ENCODE measurements at regions not wholly inside any gene's neighbourhood (a gene's known extent, or its start where the extent isn't known, plus 50 kb on each side); places are given as distances from the start of the nearest gene placed in this dataset.

- Histone ChIP-seq H3K27me3 (ENCODE audit: control insufficient read depth, insufficient read depth, low read length) (peaks cover 9% of the 10 kb centered on the region), H3K36me3 (ENCODE audit: control insufficient read depth, insufficient read depth, low read length) (no peaks in the 10 kb centered on the region), H3K27ac (ENCODE audit: low read depth, low read length) (no peak overlapping the region), H3K9me3 (ENCODE audit: control insufficient read depth, insufficient read depth, low read depth, low read length) (no peaks in the 10 kb centered on the region), H3K4me3 (ENCODE audit: low read depth, low read length) (no peak overlapping the region), H3K4me1 (ENCODE audit: control insufficient read depth, insufficient read depth, low read length) (no peaks in the 10 kb centered on the region), H3K9ac (ENCODE audit: low read length) (no peak overlapping the region)
Observed at GRCh38 chr17:68170246-68170645, 77.6 kb upstream of the AMZ2 start.

GRCh38 chr17:68172461-68172954 lies 75.3 kb upstream of the AMZ2 start:
- no peaks in the 10 kb centered on the region for H3K9me3 ChIP-seq (ENCODE audit: control insufficient read depth, insufficient read depth, low read depth, low read length)
- H3K27me3 ChIP-seq (ENCODE audit: control insufficient read depth, insufficient read depth, low read length): peaks cover 9% of the 10 kb centered on the region
- no peak overlapping the region for H3K4me3 ChIP-seq (ENCODE audit: low read depth, low read length)
- H3K9ac ChIP-seq (ENCODE audit: low read length): no peak overlapping the region
- no peaks in the 10 kb centered on the region for H3K36me3 ChIP-seq (ENCODE audit: control insufficient read depth, insufficient read depth, low read length)
- no peaks in the 10 kb centered on the region for H3K4me1 ChIP-seq (ENCODE audit: control insufficient read depth, insufficient read depth, low read length)
- H3K27ac ChIP-seq (ENCODE audit: low read depth, low read length): no peak overlapping the region

DNA sequence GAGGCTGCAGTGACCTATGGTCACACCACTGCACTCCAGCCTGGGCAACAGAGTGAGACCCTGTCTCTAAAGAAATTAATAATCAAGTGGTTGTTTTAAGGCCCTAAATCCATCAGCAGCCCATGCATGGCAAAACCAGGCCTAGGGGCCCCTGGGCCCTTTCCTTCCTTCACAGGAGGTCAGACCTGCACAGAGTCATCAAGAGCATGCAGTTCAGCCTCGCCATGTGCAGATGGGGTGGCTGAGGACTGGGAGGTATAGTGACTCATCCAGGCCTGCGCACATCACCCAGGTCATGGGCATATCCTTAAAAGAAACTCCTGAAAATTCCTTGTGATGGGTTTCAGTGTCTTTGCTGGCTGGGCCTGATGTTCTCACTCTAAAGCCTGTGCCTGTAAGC lies 72.4 kb upstream of the AMZ2 start:
- no peaks in the 10 kb centered on the region for H3K36me3 ChIP-seq (ENCODE audit: control insufficient read depth, insufficient read depth, low read length)
- no peak overlapping the region for H3K27ac ChIP-seq (ENCODE audit: low read depth, low read length)
- H3K4me1 ChIP-seq (ENCODE audit: control insufficient read depth, insufficient read depth, low read length): no peaks in the 10 kb centered on the region
- H3K4me3 ChIP-seq (ENCODE audit: low read depth, low read length): no peak overlapping the region
- H3K9ac ChIP-seq (ENCODE audit: low read length): no peak overlapping the region
- no peaks in the 10 kb centered on the region for H3K9me3 ChIP-seq (ENCODE audit: control insufficient read depth, insufficient read depth, low read depth, low read length)
- H3K27me3 ChIP-seq (ENCODE audit: control insufficient read depth, insufficient read depth, low read length): peaks cover 9% of the 10 kb centered on the region

DNA sequence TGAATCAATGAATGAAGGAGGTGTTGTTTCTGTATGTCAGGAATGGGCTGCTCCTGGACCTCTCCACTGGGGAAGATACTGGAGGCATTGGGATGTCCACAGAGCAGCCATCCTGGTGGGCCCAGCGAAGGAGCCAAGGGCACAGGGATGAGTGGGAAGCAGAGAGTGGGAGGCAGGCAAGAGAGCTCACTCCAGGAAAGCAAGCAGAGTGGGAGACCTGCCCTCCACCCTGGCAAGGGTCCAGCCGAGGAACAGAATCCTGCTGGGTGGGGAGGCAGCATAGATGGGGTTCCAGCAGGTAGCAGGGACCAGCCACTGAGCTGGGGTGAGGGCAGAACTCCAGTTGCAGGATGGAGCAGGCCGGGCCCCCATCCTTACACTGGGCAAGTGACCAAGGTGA lies 71.9 kb upstream of the AMZ2 start:
- Histone ChIP-seq H3K27me3 (ENCODE audit: control insufficient read depth, insufficient read depth, low read length) (peaks cover 9% of the 10 kb centered on the region), H3K36me3 (ENCODE audit: control insufficient read depth, insufficient read depth, low read length) (no peaks in the 10 kb centered on the region), H3K4me3 (ENCODE audit: low read depth, low read length) (no peak overlapping the region), H3K27ac (ENCODE audit: low read depth, low read length) (no peak overlapping the region), H3K9me3 (ENCODE audit: control insufficient read depth, insufficient read depth, low read depth, low read length) (no peaks in the 10 kb centered on the region), H3K9ac (ENCODE audit: low read length) (no peak overlapping the region), H3K4me1 (ENCODE audit: control insufficient read depth, insufficient read depth, low read length) (no peaks in the 10 kb centered on the region)

DNA sequence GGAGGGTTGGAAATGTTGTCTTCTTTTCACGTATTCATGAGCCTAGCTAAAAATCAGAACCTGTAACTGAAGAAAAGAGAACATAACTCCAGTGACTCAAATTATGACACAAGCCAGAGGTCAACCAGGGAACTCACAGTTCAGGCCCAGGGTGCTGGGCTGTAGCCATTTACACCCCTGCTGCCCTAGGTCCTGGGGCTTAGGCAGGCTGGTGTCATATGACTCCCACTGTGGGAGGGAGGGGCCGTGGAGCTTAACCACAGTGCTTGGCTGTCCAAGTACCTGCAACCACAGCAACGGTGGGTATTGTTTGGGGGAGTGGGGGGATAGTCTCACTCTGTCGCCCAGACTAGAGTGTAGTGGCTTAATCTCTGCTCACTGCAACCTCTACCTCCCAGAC lies 71.1 kb upstream of the AMZ2 start:
- no peak overlapping the region for H3K4me3 ChIP-seq (ENCODE audit: low read depth, low read length)
- peaks cover 9% of the 10 kb centered on the region for H3K27me3 ChIP-seq (ENCODE audit: control insufficient read depth, insufficient read depth, low read length)
- no peaks in the 10 kb centered on the region for H3K36me3 ChIP-seq (ENCODE audit: control insufficient read depth, insufficient read depth, low read length)
- no peaks in the 10 kb centered on the region for H3K9me3 ChIP-seq (ENCODE audit: control insufficient read depth, insufficient read depth, low read depth, low read length)
- H3K4me1 ChIP-seq (ENCODE audit: control insufficient read depth, insufficient read depth, low read length): no peaks in the 10 kb centered on the region
- H3K27ac ChIP-seq (ENCODE audit: low read depth, low read length): no peak overlapping the region
- no peak overlapping the region for H3K9ac ChIP-seq (ENCODE audit: low read length)

- peaks cover 5% of the 10 kb centered on the region; the same call in 1 of the 2 replicates for H3K4me1 ChIP-seq (ENCODE audit: control insufficient read depth, insufficient read depth, low read length)
- peaks cover 2% of the 10 kb centered on the region for H3K27me3 ChIP-seq (ENCODE audit: control insufficient read depth, insufficient read depth, low read length)
- no peak overlapping the region for H3K27ac ChIP-seq (ENCODE audit: low read depth, low read length)
- H3K9me3 ChIP-seq (ENCODE audit: control insufficient read depth, insufficient read depth, low read depth, low read length): no peaks in the 10 kb centered on the region
- H3K36me3 ChIP-seq (ENCODE audit: control insufficient read depth, insufficient read depth, low read length): no peaks in the 10 kb centered on the region
- H3K9ac ChIP-seq (ENCODE audit: low read length): no peak overlapping the region
- no peak overlapping the region for H3K4me3 ChIP-seq (ENCODE audit: low read depth, low read length)
Observed at GRCh38 chr17:68178831-68179230, 69.0 kb upstream of the AMZ2 start.

DNA sequence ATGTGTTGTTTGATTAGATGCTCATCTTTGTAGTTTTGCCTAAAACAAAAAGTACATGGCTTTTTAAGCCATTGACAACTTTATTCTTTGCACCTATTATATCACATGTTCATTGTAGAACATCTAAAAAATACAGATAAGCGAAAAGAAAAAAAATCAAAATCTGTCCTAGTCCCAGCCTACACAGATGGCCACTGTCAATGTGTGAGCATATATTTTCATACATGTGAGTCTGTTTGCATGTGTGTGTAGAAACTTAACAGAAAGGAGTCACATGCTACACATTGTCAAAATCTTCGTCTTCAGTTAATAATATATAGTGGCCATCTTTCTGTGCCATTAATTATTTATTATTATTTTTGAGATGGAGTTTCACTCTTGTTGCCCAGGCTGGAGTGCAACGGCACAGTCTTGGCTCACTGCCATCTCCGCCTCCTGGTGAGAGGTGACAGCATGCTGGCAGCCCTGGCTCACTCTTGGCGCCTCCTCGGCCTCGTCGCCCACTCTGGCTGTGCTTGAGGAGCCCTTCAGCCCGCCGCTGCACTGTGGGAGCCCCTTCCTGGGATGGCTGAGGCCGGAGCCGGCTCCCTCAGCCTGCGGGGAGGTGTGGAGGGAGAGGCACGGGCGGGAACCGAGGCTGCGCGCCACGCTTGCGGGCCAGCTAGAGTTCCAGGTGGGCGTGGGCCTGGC lies 68.5 kb upstream of the AMZ2 start:
- H3K4me3 ChIP-seq (ENCODE audit: low read depth, low read length): no peak overlapping the region
- peaks cover 10% of the 10 kb centered on the region; the same call in 1 of the 2 replicates for H3K4me1 ChIP-seq (ENCODE audit: control insufficient read depth, insufficient read depth, low read length)
- H3K9me3 ChIP-seq (ENCODE audit: control insufficient read depth, insufficient read depth, low read depth, low read length): no peaks in the 10 kb centered on the region
- H3K9ac ChIP-seq (ENCODE audit: low read length): no peak overlapping the region
- no peak overlapping the region for H3K27ac ChIP-seq (ENCODE audit: low read depth, low read length)
- no peaks in the 10 kb centered on the region for H3K27me3 ChIP-seq (ENCODE audit: control insufficient read depth, insufficient read depth, low read length)
- H3K36me3 ChIP-seq (ENCODE audit: control insufficient read depth, insufficient read depth, low read length): no peaks in the 10 kb centered on the region

DNA sequence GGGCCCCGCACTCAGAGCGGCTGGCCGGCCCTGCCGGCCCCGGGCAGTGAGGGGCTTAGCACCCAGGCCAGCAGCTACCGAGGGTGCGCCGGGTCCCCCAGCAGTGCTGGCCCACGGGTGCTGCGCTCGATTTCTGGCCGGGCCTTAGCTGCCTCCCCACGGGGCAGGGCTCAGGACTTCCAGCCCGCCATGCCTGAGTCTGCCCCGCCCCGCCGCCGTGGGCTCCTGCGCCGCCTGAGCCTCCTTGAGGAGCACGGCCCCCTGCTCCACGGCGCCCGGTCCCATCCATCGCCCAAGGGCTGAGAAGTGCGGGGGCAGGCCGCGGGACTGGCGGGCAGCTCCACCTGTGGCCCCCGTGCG lies 67.9 kb upstream of the AMZ2 start:
- peaks cover 10% of the 10 kb centered on the region; the same call in 1 of the 2 replicates for H3K4me1 ChIP-seq (ENCODE audit: control insufficient read depth, insufficient read depth, low read length)
- no peaks in the 10 kb centered on the region for H3K27me3 ChIP-seq (ENCODE audit: control insufficient read depth, insufficient read depth, low read length)
- H3K36me3 ChIP-seq (ENCODE audit: control insufficient read depth, insufficient read depth, low read length): no peaks in the 10 kb centered on the region
- H3K4me3 ChIP-seq (ENCODE audit: low read depth, low read length): no peak overlapping the region
- H3K27ac ChIP-seq (ENCODE audit: low read depth, low read length): no peak overlapping the region
- H3K9ac ChIP-seq (ENCODE audit: low read length): no peak overlapping the region
- H3K9me3 ChIP-seq (ENCODE audit: control insufficient read depth, insufficient read depth, low read depth, low read length): no peaks in the 10 kb centered on the region

- no peak overlapping the region for H3K9ac ChIP-seq (ENCODE audit: low read length)
- H3K4me1 ChIP-seq (ENCODE audit: control insufficient read depth, insufficient read depth, low read length): peaks cover 10% of the 10 kb centered on the region; the same call in 1 of the 2 replicates
- H3K36me3 ChIP-seq (ENCODE audit: control insufficient read depth, insufficient read depth, low read length): no peaks in the 10 kb centered on the region
- no peaks in the 10 kb centered on the region for H3K27me3 ChIP-seq (ENCODE audit: control insufficient read depth, insufficient read depth, low read length)
- no peak overlapping the region for H3K4me3 ChIP-seq (ENCODE audit: low read depth, low read length)
- no peak overlapping the region for H3K27ac ChIP-seq (ENCODE audit: low read depth, low read length)
- no peaks in the 10 kb centered on the region for H3K9me3 ChIP-seq (ENCODE audit: control insufficient read depth, insufficient read depth, low read depth, low read length)
Observed at GRCh38 chr17:68182011-68182306, 65.9 kb upstream of the AMZ2 start.

- no peaks in the 10 kb centered on the region for H3K9me3 ChIP-seq (ENCODE audit: control insufficient read depth, insufficient read depth, low read depth, low read length)
- no peaks in the 10 kb centered on the region for H3K36me3 ChIP-seq (ENCODE audit: control insufficient read depth, insufficient read depth, low read length)
- no peak overlapping the region for H3K27ac ChIP-seq (ENCODE audit: low read depth, low read length)
- peaks cover 10% of the 10 kb centered on the region; the same call in 1 of the 2 replicates for H3K4me1 ChIP-seq (ENCODE audit: control insufficient read depth, insufficient read depth, low read length)
- no peak overlapping the region for H3K9ac ChIP-seq (ENCODE audit: low read length)
- no peak overlapping the region for H3K4me3 ChIP-seq (ENCODE audit: low read depth, low read length)
- no peaks in the 10 kb centered on the region for H3K27me3 ChIP-seq (ENCODE audit: control insufficient read depth, insufficient read depth, low read length)
Observed at GRCh38 chr17:68182940-68183551, 64.8 kb upstream of the AMZ2 start.

DNA sequence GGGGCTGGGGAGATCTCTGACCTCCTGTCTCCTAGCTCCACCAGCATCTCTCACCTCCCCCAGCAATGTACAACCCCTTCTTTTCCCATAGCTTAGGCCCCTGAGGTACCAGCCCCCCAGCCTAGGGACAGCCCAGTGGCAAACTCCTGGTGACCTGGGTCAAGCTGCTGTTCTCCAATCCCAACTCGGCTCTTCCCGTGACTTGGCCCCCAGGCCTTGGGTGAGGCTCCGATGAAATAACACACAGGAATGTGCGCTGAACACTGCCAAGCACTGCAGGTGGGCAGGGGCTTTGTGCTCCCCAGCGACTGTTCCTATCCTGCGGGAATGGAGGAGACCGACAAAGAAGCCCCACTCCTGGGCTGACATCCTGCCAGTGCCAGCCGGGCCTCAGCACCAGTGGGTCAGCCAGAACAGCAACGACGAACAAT lies 63.7 kb upstream of the AMZ2 start:
- Histone ChIP-seq H3K27me3 (ENCODE audit: control insufficient read depth, insufficient read depth, low read length) (no peaks in the 10 kb centered on the region), H3K4me1 (ENCODE audit: control insufficient read depth, insufficient read depth, low read length) (peaks cover 10% of the 10 kb centered on the region; the same call in 1 of the 2 replicates), H3K9ac (ENCODE audit: low read length) (no peak overlapping the region), H3K27ac (ENCODE audit: low read depth, low read length) (no peak overlapping the region), H3K36me3 (ENCODE audit: control insufficient read depth, insufficient read depth, low read length) (no peaks in the 10 kb centered on the region), H3K9me3 (ENCODE audit: control insufficient read depth, insufficient read depth, low read depth, low read length) (no peaks in the 10 kb centered on the region), H3K4me3 (ENCODE audit: low read depth, low read length) (no peak overlapping the region)

Measured in HUES6 (cell line).